ENCODE measurements at regions not wholly inside any gene's neighbourhood (a gene's known extent, or its start where the extent isn't known, plus 50 kb on each side); places are given as distances from the start of the nearest gene placed in this dataset.
"Not testable (repeated sequence)": the region's sequence is repeated elsewhere in the genome, so short reads cannot be mapped to it uniquely, and the experiment has no call there.

- TF ChIP-seq CTCF (IDR thresholded peaks at IDR 0.05; ENCODE audit: low read depth, low read length, missing input control); ZBTB33 (IDR thresholded peaks at IDR 0.05); NR2F2 (IDR thresholded peaks at IDR 0.05); RXRA (IDR thresholded peaks at IDR 0.05); YY1 (IDR thresholded peaks at IDR 0.05); FOXA1 (IDR thresholded peaks at IDR 0.05); RAD21 (IDR thresholded peaks at IDR 0.05); GABPA (IDR thresholded peaks at IDR 0.05 in 1 of 2, conservative IDR thresholded peaks at IDR 0.05 in 1 of 2); EGR1 (IDR thresholded peaks at IDR 0.05; ENCODE audit: low read depth in 2 of 2); REST (IDR thresholded peaks at IDR 0.05); TAF1 (conservative IDR thresholded peaks at IDR 0.05); SP1 (IDR thresholded peaks at IDR 0.05); MAX (IDR thresholded peaks at IDR 0.05): not testable (repeated sequence)
These were observed 663.9 kb downstream of the LMO4 start for GRCh38 chr1:87992536-87992935.
